Keratinocyte (primary cell): ENCODE measurements at regions not wholly inside any gene's neighbourhood (a gene's known extent, or its start where the extent isn't known, plus 50 kb on each side); places are given as distances from the start of the nearest gene placed in this dataset.

ENCODE experiments used
- DNase-seq: peaks from one replicate; pipeline ENCODE4 v3.0.0-alpha.2; 2011; ENCODE audit warnings: low read depth, missing footprints, low spot score
- FAIRE-seq: peaks from 2 replicates; lab custom pipeline; 2011; peaks lifted over from hg19 to GRCh38; lab: Jason Lieb, UNC
- H2AFZ ChIP-seq: 2 replicates; pipeline ENCODE4 v1.6.0; 2012; ENCODE audit warnings: low read length, control low read depth, inconsistent platforms; ENCODE audit not compliant: control insufficient read depth
- H3K27ac ChIP-seq: 2 replicates; pipeline ENCODE4 v1.5.1; 2011; ENCODE audit warnings: low read length; ENCODE audit not compliant: control insufficient read depth, insufficient read depth
- H3K27me3 ChIP-seq: 3 replicates; pipeline ENCODE4 v1.6.0; 2011; ENCODE audit warnings: low read length; ENCODE audit not compliant: control insufficient read depth, insufficient read depth; ENCODE audit errors: extremely low read depth
- H3K36me3 ChIP-seq, 2 experiments: 2 replicates in 1 of 2; 3 replicates in 1 of 2; pipeline ENCODE4 v1.5.1; 2011; ENCODE audit warnings: low read length in 2 of 2, mild to moderate bottlenecking in 1 of 2; ENCODE audit not compliant: control insufficient read depth in 2 of 2, insufficient read depth in 2 of 2; ENCODE audit errors: extremely low read depth in 1 of 2
- H3K4me1 ChIP-seq: 3 replicates; pipeline ENCODE4 v1.5.1; 2011; ENCODE audit warnings: low read length; ENCODE audit not compliant: control insufficient read depth, insufficient read depth; ENCODE audit errors: extremely low read depth
- H3K4me2 ChIP-seq: 3 replicates; pipeline ENCODE4 v1.6.0; 2011; ENCODE audit warnings: low read depth, low read length; ENCODE audit not compliant: control insufficient read depth, insufficient read depth; ENCODE audit errors: extremely low read depth
- H3K4me3 ChIP-seq, 3 experiments: fragments of 200-600 bp in 1 of 3; sonication (generic) in 1 of 3; 2 replicates in 2 of 3; 3 replicates in 1 of 3; pipeline ENCODE4 v1.5.1; 2011 to 2016; ENCODE audit warnings: low read length in 3 of 3, mild to moderate bottlenecking in 3 of 3, control low read depth in 2 of 3, inconsistent platforms in 1 of 3, low read depth in 1 of 3, mixed read lengths in 1 of 3, mixed run types in 1 of 3, moderate library complexity in 1 of 3; ENCODE audit not compliant: control insufficient read depth in 2 of 3, insufficient read depth in 2 of 3; ENCODE audit errors: extremely low read depth in 1 of 3
- H3K79me2 ChIP-seq: 2 replicates; pipeline ENCODE4 v1.6.0; 2012; ENCODE audit warnings: low read length; ENCODE audit not compliant: control insufficient read depth, insufficient read depth
- H3K9ac ChIP-seq: 3 replicates; pipeline ENCODE4 v1.6.0; 2011; ENCODE audit warnings: low read length; ENCODE audit not compliant: control insufficient read depth, insufficient read depth; ENCODE audit errors: extremely low read depth
- H3K9me1 ChIP-seq: 3 replicates; pipeline ENCODE4 v1.6.0; 2011; ENCODE audit warnings: low read length; ENCODE audit not compliant: control insufficient read depth, insufficient read depth; ENCODE audit errors: extremely low read depth
- H3K9me3 ChIP-seq: 2 replicates; pipeline ENCODE4 v1.5.1; 2012; ENCODE audit warnings: low read depth, low read length; ENCODE audit not compliant: control insufficient read depth
- H4K20me1 ChIP-seq: 3 replicates; pipeline ENCODE4 v1.6.0; 2011; ENCODE audit warnings: low read length; ENCODE audit not compliant: control insufficient read depth, insufficient read depth; ENCODE audit errors: extremely low read depth
- EZH2 ChIP-seq: IDR thresholded peaks from one replicate; pipeline ENCODE4 v1.6.1; 2012; ENCODE audit warnings: inconsistent platforms, mild to moderate bottlenecking, low read length, moderate library complexity
- dilution Hi-C: fragments of 300-500 bp; cut with MboI; formaldehyde crosslinking; loops from one replicate; pipeline ENCODE4 v1.7.0; 2020; ENCODE audit warnings: low sequenced_read_pairs; ENCODE audit not compliant: extremely low pct_ligation_motif_present
- TF ChIP-seq, protein P1 (sequence below), 3 experiments: IDR thresholded peaks in 1 of 3; conservative IDR thresholded peaks in 1 of 3; optimal IDR thresholded peaks in 1 of 3; 2 replicates in 2 of 3; 3 replicates in 1 of 3; pipeline versions ENCODE3 to v1.5.1; 2011; ENCODE audit warnings: low read length in 3 of 3, mild to moderate bottlenecking in 3 of 3, moderate library complexity in 2 of 3, control low read depth in 1 of 3, inconsistent platforms in 1 of 3; ENCODE audit not compliant: insufficient read depth in 2 of 3; ENCODE audit errors: extremely low read depth in 1 of 3

DNA sequence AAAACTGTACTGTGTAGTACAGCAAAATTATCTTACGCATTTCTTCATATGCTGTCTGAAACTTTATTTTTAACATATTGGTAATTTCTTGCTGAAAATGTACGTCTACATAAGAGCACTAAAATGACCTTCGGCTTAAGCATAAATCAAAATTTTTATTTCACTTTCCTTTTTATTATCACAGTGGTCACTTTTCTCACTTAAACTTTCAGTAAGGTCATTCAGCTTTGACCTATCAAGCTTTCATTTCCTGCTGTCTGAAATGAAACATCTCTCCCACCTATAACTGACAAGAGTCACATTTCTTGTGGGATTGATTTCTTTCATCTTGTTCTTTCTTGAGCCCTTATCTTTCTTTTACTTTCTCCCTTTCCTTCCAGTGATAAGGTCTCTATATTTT, 2212.7 kb upstream of the PCDH20 start:
- Histone ChIP-seq H3K79me2 (no peaks in the 10 kb centered on the region), H3K9ac (no peak overlapping the region), H3K9me1 (no peaks in the 10 kb centered on the region), H3K36me3 (no peaks in the 10 kb centered on the region), H2AFZ (no peak overlapping the region), H3K27ac (no peak overlapping the region), H3K4me3 (no peak overlapping the region), H3K4me2 (no peak overlapping the region), H4K20me1 (no peaks in the 10 kb centered on the region), H3K9me3 (no peaks in the 10 kb centered on the region), H3K4me1 (no peaks in the 10 kb centered on the region), H3K27me3 (no peaks in the 10 kb centered on the region)
- dilution Hi-C loops = no loop called here
- no peak for TF ChIP-seq EZH2
- TF ChIP-seq, protein P1, sequence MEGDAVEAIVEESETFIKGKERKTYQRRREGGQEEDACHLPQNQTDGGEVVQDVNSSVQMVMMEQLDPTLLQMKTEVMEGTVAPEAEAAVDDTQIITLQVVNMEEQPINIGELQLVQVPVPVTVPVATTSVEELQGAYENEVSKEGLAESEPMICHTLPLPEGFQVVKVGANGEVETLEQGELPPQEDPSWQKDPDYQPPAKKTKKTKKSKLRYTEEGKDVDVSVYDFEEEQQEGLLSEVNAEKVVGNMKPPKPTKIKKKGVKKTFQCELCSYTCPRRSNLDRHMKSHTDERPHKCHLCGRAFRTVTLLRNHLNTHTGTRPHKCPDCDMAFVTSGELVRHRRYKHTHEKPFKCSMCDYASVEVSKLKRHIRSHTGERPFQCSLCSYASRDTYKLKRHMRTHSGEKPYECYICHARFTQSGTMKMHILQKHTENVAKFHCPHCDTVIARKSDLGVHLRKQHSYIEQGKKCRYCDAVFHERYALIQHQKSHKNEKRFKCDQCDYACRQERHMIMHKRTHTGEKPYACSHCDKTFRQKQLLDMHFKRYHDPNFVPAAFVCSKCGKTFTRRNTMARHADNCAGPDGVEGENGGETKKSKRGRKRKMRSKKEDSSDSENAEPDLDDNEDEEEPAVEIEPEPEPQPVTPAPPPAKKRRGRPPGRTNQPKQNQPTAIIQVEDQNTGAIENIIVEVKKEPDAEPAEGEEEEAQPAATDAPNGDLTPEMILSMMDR (optimal IDR thresholded peaks at IDR 0.05 in 1 of 3, IDR thresholded peaks at IDR 0.05 in 1 of 3, conservative IDR thresholded peaks at IDR 0.05 in 1 of 3; ENCODE audit: extremely low read depth in 1 of 3, insufficient read depth in 2 of 3, low read length in 3 of 3) = no peak
- DNase-seq (no peak), FAIRE-seq (no peak)

DNA sequence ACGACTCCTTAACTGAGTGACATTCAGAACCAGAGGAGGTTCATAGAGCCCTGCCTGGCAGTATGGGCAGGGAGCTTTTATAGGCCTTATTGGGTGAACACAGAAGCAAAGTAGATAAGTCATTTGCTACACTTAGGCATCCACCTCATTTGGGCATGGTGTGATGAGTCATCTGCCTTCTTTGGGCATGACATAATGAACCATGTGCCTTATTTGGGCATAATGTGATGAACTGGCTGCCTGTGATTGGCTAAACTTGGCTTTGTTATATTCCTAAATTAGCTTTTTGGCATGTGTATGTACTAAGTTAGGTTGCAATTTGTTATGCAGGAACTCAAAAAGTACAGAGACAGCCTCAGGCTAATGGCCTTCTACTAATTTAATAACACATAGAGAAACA, 2210.2 kb upstream of the PCDH20 start:
- no peaks in the 10 kb centered on the region for H3K9me3 ChIP-seq
- no peak overlapping the region for H3K9ac ChIP-seq
- H3K27me3 ChIP-seq = no peaks in the 10 kb centered on the region
- no peak overlapping the region for H3K4me2 ChIP-seq
- no peak overlapping the region for H3K27ac ChIP-seq
- DNase-seq (no peak), FAIRE-seq (no peak)
- H2AFZ ChIP-seq = no peak overlapping the region
- H3K79me2 ChIP-seq = no peaks in the 10 kb centered on the region
- no peak overlapping the region for H3K4me3 ChIP-seq
- TF ChIP-seq, protein P1 (optimal IDR thresholded peaks at IDR 0.05 in 1 of 3, IDR thresholded peaks at IDR 0.05 in 1 of 3, conservative IDR thresholded peaks at IDR 0.05 in 1 of 3; ENCODE audit: extremely low read depth in 1 of 3, insufficient read depth in 2 of 3, low read length in 3 of 3) = no peak
- TF ChIP-seq EZH2 = no peak
- no peaks in the 10 kb centered on the region for H3K36me3 ChIP-seq
- dilution Hi-C loops = no loop called here
- no peaks in the 10 kb centered on the region for H3K9me1 ChIP-seq
- no peaks in the 10 kb centered on the region for H4K20me1 ChIP-seq
- no peaks in the 10 kb centered on the region for H3K4me1 ChIP-seq
